Liver (tissue), 3 donors: ENCODE measurements at regions not wholly inside any gene's neighbourhood (a gene's known extent, or its start where the extent isn't known, plus 50 kb on each side); places are given as distances from the start of the nearest gene placed in this dataset.

ENCODE experiments used
- EGR1 ChIP-seq, 2 donors: IDR thresholded peaks; 2 replicates each; pipeline ENCODE4 v1.6.1; 2016 to 2018; ENCODE audit warnings: antibody characterized with exemption in 2 of 2, low read depth in 2 of 2
- FOXA1 ChIP-seq: IDR thresholded peaks from 2 replicates; pipeline ENCODE4 v1.6.1; 2016; ENCODE audit warnings: antibody characterized with exemption
- FOXA2 ChIP-seq: IDR thresholded peaks from 2 replicates; pipeline ENCODE4 v1.6.1; 2016; ENCODE audit warnings: antibody characterized with exemption
- HNF4G ChIP-seq: IDR thresholded peaks from 2 replicates; pipeline ENCODE4 v1.6.1; 2016; ENCODE audit warnings: antibody characterized with exemption
- RAD21 ChIP-seq, 2 donors: IDR thresholded peaks; 2 replicates each; pipeline ENCODE4 v1.6.1; 2016; ENCODE audit warnings: antibody characterized with exemption in 2 of 2, mild to moderate bottlenecking in 2 of 2
- RXRA ChIP-seq, 2 donors: IDR thresholded peaks; 2 replicates each; pipeline ENCODE4 v1.6.1; 2017 to 2018; ENCODE audit warnings: antibody characterized with exemption in 2 of 2, mild to moderate bottlenecking in 1 of 2
- SP1 ChIP-seq: IDR thresholded peaks from 2 replicates; pipeline ENCODE4 v1.6.1; 2018; ENCODE audit warnings: antibody characterized with exemption, mild to moderate bottlenecking
- TAF1 ChIP-seq: conservative IDR thresholded peaks from 2 replicates; pipeline ENCODE4 v1.6.1; 2016; ENCODE audit warnings: antibody characterized with exemption, mild to moderate bottlenecking
- YY1 ChIP-seq: IDR thresholded peaks from 2 replicates; pipeline ENCODE4 v1.6.1; 2016; ENCODE audit warnings: antibody characterized with exemption, mild to moderate bottlenecking
- TF ChIP-seq, protein P1 (sequence below): fragments of 150-350 bp; IDR thresholded peaks from 2 replicates; pipeline ENCODE4 v1.5.1; 2017; ENCODE audit warnings: improper control_type of control experiment, low read depth, low read length; ENCODE audit not compliant: missing input control
- TF ChIP-seq, protein P2 (sequence below): IDR thresholded peaks from 2 replicates; pipeline ENCODE4 v1.6.1; 2016; ENCODE audit warnings: antibody characterized with exemption
- TF ChIP-seq, protein P3 (sequence below): IDR thresholded peaks from 2 replicates; pipeline ENCODE4 v1.6.1; 2016; ENCODE audit warnings: antibody characterized with exemption
- TF ChIP-seq, protein P4 (sequence below): IDR thresholded peaks from 2 replicates; pipeline ENCODE4 v1.6.1; 2016; ENCODE audit warnings: antibody characterized with exemption
- TF ChIP-seq, protein P5 (sequence below): IDR thresholded peaks from 2 replicates; pipeline ENCODE4 v1.6.1; 2016; ENCODE audit warnings: antibody characterized with exemption, mild to moderate bottlenecking
- donor health status: healthy.
- donor health status: healthy.

DNA sequence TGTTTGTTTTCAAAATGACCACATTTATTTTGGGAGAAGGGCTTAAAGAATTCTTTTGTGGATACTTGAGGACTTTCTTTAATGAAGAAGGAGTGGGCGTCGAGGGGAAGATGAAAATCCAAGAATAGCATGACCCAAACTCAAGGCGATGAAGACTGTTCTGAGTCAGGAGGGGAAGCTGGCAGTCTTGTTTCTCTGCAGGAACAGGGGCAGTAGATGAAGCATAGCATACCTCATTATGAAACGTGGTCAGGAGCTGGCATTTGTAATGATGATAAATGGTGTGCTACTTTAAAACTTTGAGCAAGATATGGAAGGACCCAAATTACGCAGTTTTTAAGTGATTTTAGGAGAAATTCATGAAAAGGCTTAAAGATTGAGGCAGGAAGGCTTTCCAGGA lies 549.0 kb downstream of the IGSF11 start:
- TF ChIP-seq TAF1 (no peak), FOXA2 (no peak), RXRA (IDR thresholded peaks at IDR 0.05) (no peak), EGR1 (IDR thresholded peaks at IDR 0.05; ENCODE audit: low read depth in 2 of 2) (no peak), RAD21 (IDR thresholded peaks at IDR 0.05) (no peak), SP1 (no peak), HNF4G (no peak), YY1 (no peak), FOXA1 (no peak)
- TF ChIP-seq, protein P1, sequence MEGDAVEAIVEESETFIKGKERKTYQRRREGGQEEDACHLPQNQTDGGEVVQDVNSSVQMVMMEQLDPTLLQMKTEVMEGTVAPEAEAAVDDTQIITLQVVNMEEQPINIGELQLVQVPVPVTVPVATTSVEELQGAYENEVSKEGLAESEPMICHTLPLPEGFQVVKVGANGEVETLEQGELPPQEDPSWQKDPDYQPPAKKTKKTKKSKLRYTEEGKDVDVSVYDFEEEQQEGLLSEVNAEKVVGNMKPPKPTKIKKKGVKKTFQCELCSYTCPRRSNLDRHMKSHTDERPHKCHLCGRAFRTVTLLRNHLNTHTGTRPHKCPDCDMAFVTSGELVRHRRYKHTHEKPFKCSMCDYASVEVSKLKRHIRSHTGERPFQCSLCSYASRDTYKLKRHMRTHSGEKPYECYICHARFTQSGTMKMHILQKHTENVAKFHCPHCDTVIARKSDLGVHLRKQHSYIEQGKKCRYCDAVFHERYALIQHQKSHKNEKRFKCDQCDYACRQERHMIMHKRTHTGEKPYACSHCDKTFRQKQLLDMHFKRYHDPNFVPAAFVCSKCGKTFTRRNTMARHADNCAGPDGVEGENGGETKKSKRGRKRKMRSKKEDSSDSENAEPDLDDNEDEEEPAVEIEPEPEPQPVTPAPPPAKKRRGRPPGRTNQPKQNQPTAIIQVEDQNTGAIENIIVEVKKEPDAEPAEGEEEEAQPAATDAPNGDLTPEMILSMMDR: no peak
- TF ChIP-seq, protein P2, sequence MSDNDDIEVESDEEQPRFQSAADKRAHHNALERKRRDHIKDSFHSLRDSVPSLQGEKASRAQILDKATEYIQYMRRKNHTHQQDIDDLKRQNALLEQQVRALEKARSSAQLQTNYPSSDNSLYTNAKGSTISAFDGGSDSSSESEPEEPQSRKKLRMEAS: no peak
- TF ChIP-seq, protein P3, sequence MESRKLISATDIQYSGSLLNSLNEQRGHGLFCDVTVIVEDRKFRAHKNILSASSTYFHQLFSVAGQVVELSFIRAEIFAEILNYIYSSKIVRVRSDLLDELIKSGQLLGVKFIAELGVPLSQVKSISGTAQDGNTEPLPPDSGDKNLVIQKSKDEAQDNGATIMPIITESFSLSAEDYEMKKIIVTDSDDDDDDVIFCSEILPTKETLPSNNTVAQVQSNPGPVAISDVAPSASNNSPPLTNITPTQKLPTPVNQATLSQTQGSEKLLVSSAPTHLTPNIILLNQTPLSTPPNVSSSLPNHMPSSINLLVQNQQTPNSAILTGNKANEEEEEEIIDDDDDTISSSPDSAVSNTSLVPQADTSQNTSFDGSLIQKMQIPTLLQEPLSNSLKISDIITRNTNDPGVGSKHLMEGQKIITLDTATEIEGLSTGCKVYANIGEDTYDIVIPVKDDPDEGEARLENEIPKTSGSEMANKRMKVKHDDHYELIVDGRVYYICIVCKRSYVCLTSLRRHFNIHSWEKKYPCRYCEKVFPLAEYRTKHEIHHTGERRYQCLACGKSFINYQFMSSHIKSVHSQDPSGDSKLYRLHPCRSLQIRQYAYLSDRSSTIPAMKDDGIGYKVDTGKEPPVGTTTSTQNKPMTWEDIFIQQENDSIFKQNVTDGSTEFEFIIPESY: no peak
- TF ChIP-seq, protein P4, sequence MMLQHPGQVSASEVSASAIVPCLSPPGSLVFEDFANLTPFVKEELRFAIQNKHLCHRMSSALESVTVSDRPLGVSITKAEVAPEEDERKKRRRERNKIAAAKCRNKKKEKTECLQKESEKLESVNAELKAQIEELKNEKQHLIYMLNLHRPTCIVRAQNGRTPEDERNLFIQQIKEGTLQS: no peak
- TF ChIP-seq, protein P5, sequence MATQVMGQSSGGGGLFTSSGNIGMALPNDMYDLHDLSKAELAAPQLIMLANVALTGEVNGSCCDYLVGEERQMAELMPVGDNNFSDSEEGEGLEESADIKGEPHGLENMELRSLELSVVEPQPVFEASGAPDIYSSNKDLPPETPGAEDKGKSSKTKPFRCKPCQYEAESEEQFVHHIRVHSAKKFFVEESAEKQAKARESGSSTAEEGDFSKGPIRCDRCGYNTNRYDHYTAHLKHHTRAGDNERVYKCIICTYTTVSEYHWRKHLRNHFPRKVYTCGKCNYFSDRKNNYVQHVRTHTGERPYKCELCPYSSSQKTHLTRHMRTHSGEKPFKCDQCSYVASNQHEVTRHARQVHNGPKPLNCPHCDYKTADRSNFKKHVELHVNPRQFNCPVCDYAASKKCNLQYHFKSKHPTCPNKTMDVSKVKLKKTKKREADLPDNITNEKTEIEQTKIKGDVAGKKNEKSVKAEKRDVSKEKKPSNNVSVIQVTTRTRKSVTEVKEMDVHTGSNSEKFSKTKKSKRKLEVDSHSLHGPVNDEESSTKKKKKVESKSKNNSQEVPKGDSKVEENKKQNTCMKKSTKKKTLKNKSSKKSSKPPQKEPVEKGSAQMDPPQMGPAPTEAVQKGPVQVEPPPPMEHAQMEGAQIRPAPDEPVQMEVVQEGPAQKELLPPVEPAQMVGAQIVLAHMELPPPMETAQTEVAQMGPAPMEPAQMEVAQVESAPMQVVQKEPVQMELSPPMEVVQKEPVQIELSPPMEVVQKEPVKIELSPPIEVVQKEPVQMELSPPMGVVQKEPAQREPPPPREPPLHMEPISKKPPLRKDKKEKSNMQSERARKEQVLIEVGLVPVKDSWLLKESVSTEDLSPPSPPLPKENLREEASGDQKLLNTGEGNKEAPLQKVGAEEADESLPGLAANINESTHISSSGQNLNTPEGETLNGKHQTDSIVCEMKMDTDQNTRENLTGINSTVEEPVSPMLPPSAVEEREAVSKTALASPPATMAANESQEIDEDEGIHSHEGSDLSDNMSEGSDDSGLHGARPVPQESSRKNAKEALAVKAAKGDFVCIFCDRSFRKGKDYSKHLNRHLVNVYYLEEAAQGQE: no peak
